ENCODE measurements at regions not wholly inside any gene's neighbourhood (a gene's known extent, or its start where the extent isn't known, plus 50 kb on each side); places are given as distances from the start of the nearest gene placed in this dataset.
"Not testable (repeated sequence)": the region's sequence is repeated elsewhere in the genome, so short reads cannot be mapped to it uniquely, and the experiment has no call there.

DNA sequence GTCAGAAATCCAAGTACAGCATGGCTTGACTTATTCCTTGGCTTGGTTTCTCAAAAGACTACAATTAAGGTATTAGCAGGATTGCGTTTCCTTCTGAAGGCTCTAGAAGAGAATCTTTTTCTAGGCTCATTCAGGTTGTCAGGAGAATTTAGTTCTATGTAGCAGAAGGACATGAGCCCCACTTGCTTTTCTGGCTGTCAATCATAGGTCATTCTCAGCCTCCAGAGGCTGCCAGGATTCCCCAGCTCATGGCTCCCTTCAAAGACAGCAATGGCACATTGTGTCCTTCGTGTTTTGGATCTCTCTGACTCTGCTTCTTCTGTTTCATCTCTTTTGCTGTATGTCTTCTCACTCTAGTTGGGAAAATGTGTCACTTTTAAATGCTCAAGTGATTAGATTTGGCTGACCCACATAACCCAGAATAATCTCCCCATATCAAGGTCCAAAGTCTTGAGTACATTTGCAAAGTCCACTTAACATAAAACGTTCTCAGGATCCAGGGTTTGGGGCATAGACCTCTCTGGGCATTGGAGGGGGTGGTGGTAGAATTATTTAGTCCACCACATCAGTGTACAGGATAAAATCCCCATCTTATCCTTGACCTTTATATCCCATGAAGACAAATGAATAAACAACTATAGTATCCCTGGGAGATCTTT lies 126.7 kb upstream of the BCL9 start:
- H3K4me3 ChIP-seq (ENCODE audit: low read length): no peak overlapping the region
- DNase-seq (ENCODE audit: low read depth): no peak
- TF ChIP-seq, protein P1, sequence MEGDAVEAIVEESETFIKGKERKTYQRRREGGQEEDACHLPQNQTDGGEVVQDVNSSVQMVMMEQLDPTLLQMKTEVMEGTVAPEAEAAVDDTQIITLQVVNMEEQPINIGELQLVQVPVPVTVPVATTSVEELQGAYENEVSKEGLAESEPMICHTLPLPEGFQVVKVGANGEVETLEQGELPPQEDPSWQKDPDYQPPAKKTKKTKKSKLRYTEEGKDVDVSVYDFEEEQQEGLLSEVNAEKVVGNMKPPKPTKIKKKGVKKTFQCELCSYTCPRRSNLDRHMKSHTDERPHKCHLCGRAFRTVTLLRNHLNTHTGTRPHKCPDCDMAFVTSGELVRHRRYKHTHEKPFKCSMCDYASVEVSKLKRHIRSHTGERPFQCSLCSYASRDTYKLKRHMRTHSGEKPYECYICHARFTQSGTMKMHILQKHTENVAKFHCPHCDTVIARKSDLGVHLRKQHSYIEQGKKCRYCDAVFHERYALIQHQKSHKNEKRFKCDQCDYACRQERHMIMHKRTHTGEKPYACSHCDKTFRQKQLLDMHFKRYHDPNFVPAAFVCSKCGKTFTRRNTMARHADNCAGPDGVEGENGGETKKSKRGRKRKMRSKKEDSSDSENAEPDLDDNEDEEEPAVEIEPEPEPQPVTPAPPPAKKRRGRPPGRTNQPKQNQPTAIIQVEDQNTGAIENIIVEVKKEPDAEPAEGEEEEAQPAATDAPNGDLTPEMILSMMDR (IDR thresholded peaks at IDR 0.05; ENCODE audit: insufficient read depth, low read depth, low read length, missing control alignments): no peak

- no peak for DNase-seq (ENCODE audit: low read depth)
- TF ChIP-seq, protein P1 (IDR thresholded peaks at IDR 0.05; ENCODE audit: insufficient read depth, low read depth, low read length, missing control alignments): no peak
- no peak overlapping the region for H3K4me3 ChIP-seq (ENCODE audit: low read length)
Observed at GRCh38 chr1:147417024-147417423, 124.3 kb upstream of the BCL9 start.

DNA sequence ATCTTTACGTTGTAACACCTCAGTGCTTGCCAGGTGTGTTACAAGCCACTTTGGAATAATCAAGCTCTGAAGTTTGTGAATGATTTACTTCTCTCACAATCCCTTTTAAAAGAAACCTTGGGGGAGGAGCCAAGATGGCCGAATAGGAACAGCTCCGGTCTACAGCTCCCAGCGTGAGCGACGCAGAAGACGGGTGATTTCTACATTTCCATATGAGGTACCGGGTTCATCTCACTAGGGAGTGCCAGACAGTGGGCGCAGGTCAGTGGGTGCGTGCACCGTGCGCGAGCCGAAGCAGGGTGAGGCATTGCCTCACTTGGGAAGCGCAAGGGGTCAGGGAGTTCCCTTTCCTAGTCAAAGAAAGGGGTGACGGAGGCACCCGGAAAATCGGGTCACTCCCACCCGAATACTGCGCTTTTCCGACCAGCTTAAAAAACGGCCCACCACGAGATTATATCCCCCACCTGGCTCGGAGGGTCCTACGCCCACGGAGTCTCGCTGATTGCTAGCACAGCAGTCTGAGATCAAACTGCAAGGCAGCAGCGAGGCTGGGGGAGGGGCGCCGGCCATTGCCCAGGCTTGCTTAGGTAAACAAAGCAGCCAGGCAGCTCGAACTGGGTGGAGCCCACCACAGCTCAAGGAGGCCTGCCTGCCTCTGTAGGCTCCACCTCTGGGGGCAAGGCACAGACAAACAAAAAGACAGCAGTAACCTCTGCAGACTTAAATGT lies 118.0 kb upstream of the BCL9 start:
- DNase-seq (ENCODE audit: low read depth); H3K4me3 ChIP-seq (ENCODE audit: low read length): not testable (repeated sequence)

DNA sequence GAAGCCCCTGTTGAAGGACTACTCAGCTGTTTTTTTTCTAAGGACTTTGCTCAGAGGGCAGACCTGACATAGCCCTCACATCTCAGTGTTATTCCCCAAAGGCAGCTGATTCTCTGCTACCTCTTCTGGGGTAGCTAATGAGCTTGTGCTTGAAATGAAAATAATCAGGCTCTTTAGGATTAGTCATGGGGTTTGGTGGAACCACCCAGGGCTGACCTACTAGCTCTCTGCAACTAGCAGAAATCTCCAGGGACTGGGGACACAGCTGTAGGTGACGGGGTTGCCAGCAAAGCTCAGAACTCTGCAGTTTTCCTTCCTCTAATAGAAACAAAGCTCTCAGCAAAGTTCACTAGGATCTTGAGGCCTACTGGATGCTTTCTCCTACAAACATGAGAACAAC lies 106.4 kb upstream of the BCL9 start:
- DNase-seq (ENCODE audit: low read depth): no peak
- TF ChIP-seq, protein P1 (IDR thresholded peaks at IDR 0.05; ENCODE audit: insufficient read depth, low read depth, low read length, missing control alignments): no peak
- no peak overlapping the region for H3K4me3 ChIP-seq (ENCODE audit: low read length)

DNA sequence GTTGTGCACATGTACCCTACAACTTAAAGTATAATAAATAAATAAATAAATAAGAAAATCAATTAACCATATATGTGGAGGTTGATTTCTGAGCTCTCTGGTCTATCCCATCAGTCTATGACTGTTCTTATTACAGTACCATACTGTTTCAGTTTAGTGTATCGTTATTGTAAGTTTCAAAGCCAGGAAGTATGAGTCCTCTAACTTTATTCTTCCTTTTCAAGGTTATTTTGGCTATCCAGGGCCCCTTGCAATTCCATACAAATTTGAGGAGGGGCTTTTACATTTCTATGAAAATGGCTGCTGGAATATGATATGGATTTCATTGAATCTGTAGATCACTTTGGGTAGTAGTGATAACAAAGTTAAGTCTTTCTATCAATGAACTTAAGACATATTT lies 96.9 kb upstream of the BCL9 start:
- DNase-seq (ENCODE audit: low read depth): no peak
- TF ChIP-seq, protein P1 (IDR thresholded peaks at IDR 0.05; ENCODE audit: insufficient read depth, low read depth, low read length, missing control alignments): no peak
- no peak overlapping the region for H3K4me3 ChIP-seq (ENCODE audit: low read length)

DNA sequence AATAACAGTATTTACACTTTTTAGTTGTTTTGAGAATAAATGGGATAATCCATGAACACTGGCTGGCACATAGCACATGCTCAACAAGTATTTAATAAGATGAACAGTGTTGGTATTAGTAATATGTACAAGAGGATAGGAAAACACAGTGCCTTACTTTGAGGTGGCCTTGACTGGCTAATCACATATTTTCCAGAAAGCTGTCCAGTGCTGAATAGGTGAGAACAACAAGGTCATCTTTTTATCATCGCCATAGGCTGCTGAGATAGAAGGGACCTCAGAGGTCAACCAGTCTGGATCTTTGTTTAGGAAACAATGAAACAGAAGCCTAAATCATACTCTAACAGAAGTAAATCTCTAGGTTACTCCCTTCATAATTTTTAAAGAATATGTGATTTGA lies 89.7 kb upstream of the BCL9 start:
- DNase-seq (ENCODE audit: low read depth): no peak
- no peak overlapping the region for H3K4me3 ChIP-seq (ENCODE audit: low read length)
- TF ChIP-seq, protein P1 (IDR thresholded peaks at IDR 0.05; ENCODE audit: insufficient read depth, low read depth, low read length, missing control alignments): no peak

DNA sequence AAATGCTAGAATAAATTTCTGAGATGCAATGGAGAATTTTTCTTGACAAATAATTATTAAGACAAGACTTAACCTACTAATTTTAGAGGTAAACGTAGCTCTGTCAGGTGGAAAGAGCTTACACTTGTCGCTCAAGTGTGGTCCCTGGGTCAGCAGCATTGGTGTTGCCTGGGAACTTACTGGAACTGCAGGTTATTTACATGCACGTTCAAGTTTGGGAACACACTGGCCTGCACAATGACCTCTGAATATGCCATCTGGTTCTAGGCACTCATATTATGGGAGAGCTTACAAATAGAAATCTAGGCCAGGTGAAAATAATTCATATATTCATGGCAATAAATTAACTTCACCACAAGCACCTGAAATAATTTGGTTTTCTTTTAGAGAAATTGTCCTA lies 88.5 kb upstream of the BCL9 start:
- no peak overlapping the region for H3K4me3 ChIP-seq (ENCODE audit: low read length)
- TF ChIP-seq, protein P1 (IDR thresholded peaks at IDR 0.05; ENCODE audit: insufficient read depth, low read depth, low read length, missing control alignments): no peak
- DNase-seq (ENCODE audit: low read depth): no peak
